MV-4-11 (cell line): ENCODE measurements at regions not wholly inside any gene's neighbourhood (a gene's known extent, or its start where the extent isn't known, plus 50 kb on each side); places are given as distances from the start of the nearest gene placed in this dataset.
"Not testable (repeated sequence)": the region's sequence is repeated elsewhere in the genome, so short reads cannot be mapped to it uniquely, and the experiment has no call there.

Experiments used
- DNase-seq: peaks from one replicate; lab custom pipeline; 2025; lab: John Stamatoyannopoulos, UW

- not testable (repeated sequence) for DNase-seq
Observed at GRCh38 chr9:6104406-6104805, 89.0 kb upstream of the RANBP6 start.

GRCh38 chr9:6103911-6104310 lies 88.5 kb upstream of the RANBP6 start:
- DNase-seq: not testable (repeated sequence)

DNA sequence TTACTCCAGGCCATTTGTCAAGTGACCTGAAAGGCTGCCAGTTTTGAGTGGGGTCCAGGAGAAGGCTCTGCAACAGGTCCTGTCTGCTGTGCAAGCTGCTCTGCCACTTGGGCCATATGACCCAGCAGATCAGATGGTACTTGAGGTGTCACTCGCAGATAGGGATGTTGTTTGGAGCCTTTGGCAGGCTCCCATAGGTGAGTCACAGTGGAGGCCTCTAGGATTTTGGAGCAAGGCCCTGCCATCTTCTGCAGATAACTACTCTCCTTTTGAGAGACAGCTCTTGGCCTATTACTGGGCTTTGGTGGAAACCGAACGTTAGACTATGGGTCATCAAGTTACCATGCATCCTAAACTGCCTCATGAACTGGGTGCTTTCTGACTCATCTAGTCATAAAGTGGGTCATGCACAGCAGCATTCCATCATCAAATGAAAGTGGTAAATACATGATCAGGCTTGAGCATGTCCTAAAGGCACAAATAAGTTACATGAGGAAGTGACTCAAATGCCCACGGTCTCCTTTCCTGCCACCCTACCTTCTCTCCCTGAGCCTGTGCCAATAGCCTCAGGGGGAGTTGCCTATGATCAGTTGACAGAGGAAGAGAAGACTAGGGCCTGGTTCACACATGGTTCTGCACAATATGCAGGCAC lies 87.0 kb upstream of the RANBP6 start:
- peak; percentile 37 for DNase-seq

DNA sequence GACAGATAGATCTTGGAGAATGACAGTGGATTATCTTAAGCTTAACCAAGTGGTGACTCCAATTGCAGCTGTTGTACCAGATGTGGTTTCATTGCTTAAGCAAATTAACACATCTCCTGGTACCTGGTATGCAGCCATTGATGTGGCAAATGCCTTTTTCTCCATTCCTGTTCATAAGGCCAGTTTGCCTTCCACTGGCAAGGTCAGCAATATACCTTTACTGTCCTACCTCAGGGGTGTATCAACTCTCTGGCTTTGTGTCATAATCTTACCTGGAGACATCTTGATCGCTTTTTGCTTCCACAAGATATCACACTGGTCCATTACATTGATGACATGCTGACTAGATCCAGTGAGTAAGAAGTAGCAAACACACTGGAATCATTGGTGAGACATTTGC lies 86.3 kb upstream of the RANBP6 start:
- not testable (repeated sequence) for DNase-seq

- DNase-seq: not testable (repeated sequence)
Observed at GRCh38 chr9:6099346-6099745, 83.9 kb upstream of the RANBP6 start.

- no peak for DNase-seq
Observed at GRCh38 chr9:6098431-6098830, 83.0 kb upstream of the RANBP6 start.

- no peak for DNase-seq
Observed at GRCh38 chr9:6096821-6097220, 81.4 kb upstream of the RANBP6 start.

- no peak for DNase-seq
Observed at GRCh38 chr9:6090277-6091210, 75.1 kb upstream of the RANBP6 start.

DNA sequence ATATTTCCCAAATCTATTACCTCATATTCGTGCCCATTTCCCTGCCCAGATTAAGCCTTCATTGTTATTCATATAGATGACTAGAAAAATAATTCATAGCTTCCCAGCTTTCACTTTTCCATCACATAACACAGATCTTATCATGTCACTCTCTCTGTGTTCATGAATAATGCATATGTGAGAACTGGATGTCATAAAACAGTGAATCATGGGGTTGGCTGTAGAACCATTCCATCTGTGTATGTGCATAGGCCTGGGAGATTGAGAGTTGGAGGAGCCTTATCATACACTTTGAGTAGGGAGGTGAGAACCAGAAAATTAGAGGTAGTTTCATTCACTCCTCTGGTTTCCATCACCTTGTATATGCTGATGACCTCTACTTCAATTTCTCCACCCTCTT lies 73.9 kb upstream of the RANBP6 start:
- no peak for DNase-seq

- no peak for DNase-seq
Observed at GRCh38 chr9:6086006-6086655, 70.7 kb upstream of the RANBP6 start.

GRCh38 chr9:6080154-6080716 lies 64.8 kb upstream of the RANBP6 start:
- DNase-seq: peak; percentile 95

DNA sequence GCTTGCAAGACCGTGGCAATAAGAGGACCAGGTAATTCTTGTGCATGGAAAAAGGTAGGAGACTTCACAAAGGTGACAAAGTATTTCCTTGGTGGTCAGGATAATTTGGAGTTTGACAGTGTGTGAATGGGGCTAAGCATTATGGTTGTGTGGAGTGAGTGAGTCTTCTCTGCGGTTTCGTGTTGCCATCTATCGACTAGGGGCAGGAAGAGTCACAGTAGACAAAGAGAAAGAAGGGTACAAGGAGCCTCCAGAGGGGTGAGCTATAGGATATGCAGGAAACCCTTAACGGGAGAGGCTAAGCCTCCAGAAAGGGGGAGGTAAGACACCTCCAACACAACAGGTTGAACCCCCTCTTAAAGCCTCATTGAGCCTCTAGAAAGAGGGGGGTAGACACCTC lies 64.0 kb upstream of the RANBP6 start:
- DNase-seq: no peak

GRCh38 chr9:6078382-6079105 lies 63.1 kb upstream of the RANBP6 start:
- no peak for DNase-seq

DNA sequence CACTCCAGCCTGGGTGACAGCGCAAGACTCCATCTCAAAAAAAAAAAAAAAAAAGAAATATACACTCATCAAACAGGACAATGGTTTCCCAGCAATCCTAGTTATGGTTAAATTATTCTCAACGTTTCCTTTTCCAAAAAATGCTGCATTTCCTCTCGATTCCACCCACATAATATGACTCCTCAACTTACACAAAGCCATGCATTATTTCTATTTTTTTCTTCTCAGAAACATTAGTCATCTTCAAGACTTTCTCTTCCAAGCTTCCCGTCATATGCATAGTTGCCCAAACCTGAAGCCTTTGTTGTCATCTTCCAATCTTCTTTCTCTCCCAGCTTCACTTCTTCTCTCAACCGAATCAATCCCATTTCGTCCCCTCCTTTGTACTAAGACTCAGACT lies 61.4 kb upstream of the RANBP6 start:
- no peak for DNase-seq

GRCh38 chr9:6073731-6074130 lies 58.3 kb upstream of the RANBP6 start:
- DNase-seq: no peak

- DNase-seq: no peak
Observed at GRCh38 chr9:6072865-6073264, 57.4 kb upstream of the RANBP6 start.

DNA sequence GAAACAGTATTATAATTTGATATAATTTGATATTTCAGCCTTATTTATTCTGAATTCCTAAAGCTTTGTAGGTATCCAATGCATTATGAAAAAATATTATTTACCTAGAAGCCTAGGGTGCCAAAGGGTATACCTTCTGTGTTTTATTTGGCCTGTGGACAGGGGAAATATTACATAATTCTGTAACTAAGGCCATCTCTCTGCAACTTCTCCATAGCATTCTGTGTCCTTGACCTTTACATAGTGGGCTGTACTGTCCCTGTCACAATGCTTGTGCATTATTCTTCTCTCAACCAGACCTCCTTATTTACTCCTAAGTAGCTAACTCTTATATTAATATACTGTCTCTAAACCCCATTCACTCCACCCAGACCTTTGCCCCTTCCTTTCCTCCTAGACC lies 57.0 kb upstream of the RANBP6 start:
- no peak for DNase-seq

GRCh38 chr9:6068983-6069382 lies 53.6 kb upstream of the RANBP6 start:
- peak; percentile 84 for DNase-seq

- no peak for DNase-seq
Observed at GRCh38 chr9:6067426-6067825, 52.0 kb upstream of the RANBP6 start.
